Kidney (tissue), 13 donors: ENCODE measurements at regions not wholly inside any gene's neighbourhood (a gene's known extent, or its start where the extent isn't known, plus 50 kb on each side); places are given as distances from the start of the nearest gene placed in this dataset.

ENCODE experiments used
- DNase-seq, 5 donors: peaks; one replicate each; pipeline ENCODE4 v3.0.0-alpha.2; 2013 to 2020
- FAIRE-seq: peaks from 2 replicates; lab custom pipeline; 2012; peaks lifted over from hg19 to GRCh38; lab: Jason Lieb, UNC
- H3K27ac ChIP-seq, 2 donors: one replicate each; pipeline ENCODE4 v1.7.0; 2013; ENCODE audit warnings: low read depth in 2 of 2, low read length in 2 of 2, inconsistent platforms in 1 of 2
- H3K27me3 ChIP-seq: one replicate; pipeline ENCODE4 v1.7.1; 2013; ENCODE audit warnings: low read length, inconsistent platforms; ENCODE audit not compliant: control insufficient read depth, insufficient read depth
- H3K36me3 ChIP-seq, 3 donors: one replicate each; pipeline versions ENCODE4 v1.7.0 to v1.7.1; 2013; ENCODE audit warnings: low read length in 3 of 3, control low read depth in 1 of 3, inconsistent platforms in 1 of 3; ENCODE audit not compliant: insufficient read depth in 3 of 3, control insufficient read depth in 2 of 3
- H3K4me1 ChIP-seq, 3 donors: one replicate each; pipeline versions ENCODE4 v1.7.0 to v1.7.1; 2013; ENCODE audit warnings: low read length in 3 of 3, inconsistent platforms in 1 of 3, low read depth in 1 of 3; ENCODE audit not compliant: control insufficient read depth in 2 of 3, insufficient read depth in 2 of 3
- H3K4me3 ChIP-seq, 3 donors: one replicate each; pipeline versions ENCODE4 v1.7.0 to v1.8.1; 2013; ENCODE audit warnings: low read length in 3 of 3, control low read depth in 1 of 3, inconsistent platforms in 1 of 3
- H3K9ac ChIP-seq, 3 donors: one replicate each; pipeline versions ENCODE4 v1.7.0 to v1.7.1; 2013; ENCODE audit warnings: low read length in 3 of 3, control low read depth in 1 of 3, inconsistent platforms in 1 of 3
- H3K9me3 ChIP-seq, 3 donors: one replicate each; pipeline versions ENCODE4 v1.7.0 to v1.7.1; 2013; ENCODE audit warnings: low read length in 3 of 3, control low read depth in 1 of 3, inconsistent platforms in 1 of 3; ENCODE audit not compliant: control insufficient read depth in 2 of 3, insufficient read depth in 1 of 3
- intact Hi-C: fragments of 100-400 bp; cut with DNase I; formaldehyde crosslinking; loops from one replicate; pipeline ENCODE4 v1.11.1; 2022
- TF ChIP-seq, protein P1 (sequence below): IDR thresholded peaks from 3 replicates; pipeline ENCODE4 v1.5.1; 2012; ENCODE audit warnings: mild to moderate bottlenecking, moderate library complexity, borderline replicate concordance; ENCODE audit not compliant: insufficient read depth; ENCODE audit errors: extremely low read depth
- donor health status: control.
- donor health status: control.
- donor health status: control.
- donor health status: control.
- donor health status: control.
- donor health status: DM: yes; HTN: yes; CAD: no.
- donor health status: Normal renal cell carcinoma (clear cell type).

DNA sequence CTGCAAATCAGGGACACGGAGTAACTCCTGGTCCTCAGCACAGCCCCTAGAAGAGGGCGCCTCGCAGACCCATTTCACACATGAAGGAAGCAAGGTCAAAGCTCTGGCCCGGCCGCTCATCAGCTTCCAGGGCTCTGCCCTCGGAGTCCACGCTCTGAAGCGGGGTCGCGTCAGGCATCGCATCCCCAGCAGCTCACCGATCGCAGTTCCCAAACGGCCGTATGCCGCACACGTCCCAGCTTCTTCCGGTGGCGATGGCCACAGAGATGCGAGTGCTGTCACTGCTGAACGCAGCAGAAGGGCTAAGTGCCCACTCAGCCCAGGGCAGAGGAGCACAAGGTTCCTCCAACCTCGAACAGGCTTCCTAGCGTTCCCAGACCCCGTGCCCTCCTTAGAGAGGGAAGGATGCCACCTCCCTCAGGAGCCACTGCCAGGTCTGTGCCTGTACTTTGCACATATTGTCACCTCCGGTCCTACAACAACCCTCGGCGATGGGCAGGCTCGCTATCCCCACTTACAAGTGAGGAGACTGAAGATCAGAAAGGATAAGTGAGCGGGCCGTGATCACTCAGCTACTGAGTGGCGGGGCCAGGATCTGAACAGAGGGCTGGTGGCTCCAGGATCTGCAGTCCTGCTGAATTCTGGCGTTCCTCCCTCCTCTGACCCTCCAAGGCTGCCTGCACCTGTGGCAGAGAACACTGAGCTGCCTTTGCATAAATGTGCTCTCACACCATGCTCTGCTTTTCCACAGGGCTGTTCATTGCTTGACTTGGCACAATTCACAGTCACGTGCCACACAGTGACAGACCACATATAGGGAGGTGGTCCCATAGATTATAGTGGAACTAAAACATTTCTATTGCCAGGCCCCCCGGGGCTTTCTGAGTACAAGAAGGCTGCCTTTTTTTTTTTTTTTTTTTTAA, 71.4 kb downstream of the COPS8 start:
- no peak overlapping the region for H3K9ac ChIP-seq
- H3K36me3 ChIP-seq: no peaks in the 10 kb centered on the region
- FAIRE-seq: no peak
- no peaks in the 10 kb centered on the region for H3K9me3 ChIP-seq
- H3K4me1 ChIP-seq: no peaks in the 10 kb centered on the region
- intact Hi-C loops: no loop called here
- no peak overlapping the region for H3K4me3 ChIP-seq
- H3K27me3 ChIP-seq: no peaks in the 10 kb centered on the region
- DNase-seq: no peak
- H3K27ac ChIP-seq: no peak overlapping the region
- TF ChIP-seq, protein P1, sequence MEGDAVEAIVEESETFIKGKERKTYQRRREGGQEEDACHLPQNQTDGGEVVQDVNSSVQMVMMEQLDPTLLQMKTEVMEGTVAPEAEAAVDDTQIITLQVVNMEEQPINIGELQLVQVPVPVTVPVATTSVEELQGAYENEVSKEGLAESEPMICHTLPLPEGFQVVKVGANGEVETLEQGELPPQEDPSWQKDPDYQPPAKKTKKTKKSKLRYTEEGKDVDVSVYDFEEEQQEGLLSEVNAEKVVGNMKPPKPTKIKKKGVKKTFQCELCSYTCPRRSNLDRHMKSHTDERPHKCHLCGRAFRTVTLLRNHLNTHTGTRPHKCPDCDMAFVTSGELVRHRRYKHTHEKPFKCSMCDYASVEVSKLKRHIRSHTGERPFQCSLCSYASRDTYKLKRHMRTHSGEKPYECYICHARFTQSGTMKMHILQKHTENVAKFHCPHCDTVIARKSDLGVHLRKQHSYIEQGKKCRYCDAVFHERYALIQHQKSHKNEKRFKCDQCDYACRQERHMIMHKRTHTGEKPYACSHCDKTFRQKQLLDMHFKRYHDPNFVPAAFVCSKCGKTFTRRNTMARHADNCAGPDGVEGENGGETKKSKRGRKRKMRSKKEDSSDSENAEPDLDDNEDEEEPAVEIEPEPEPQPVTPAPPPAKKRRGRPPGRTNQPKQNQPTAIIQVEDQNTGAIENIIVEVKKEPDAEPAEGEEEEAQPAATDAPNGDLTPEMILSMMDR: no peak

DNA sequence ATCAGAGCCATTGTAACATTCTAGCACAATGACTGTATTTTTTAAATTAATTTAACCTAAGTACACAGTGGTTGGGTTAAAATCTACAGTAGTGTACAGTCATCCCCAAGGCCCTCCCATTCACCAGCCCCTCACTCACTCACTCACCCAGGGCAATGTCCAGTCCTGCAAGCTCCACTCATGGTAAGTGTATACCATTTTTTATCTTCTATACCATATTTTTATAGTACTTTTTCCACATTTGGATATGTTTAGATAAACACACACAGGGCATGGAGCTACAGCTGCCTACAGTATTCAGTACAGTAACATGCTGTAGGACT, 72.1 kb downstream of the COPS8 start:
- Histone ChIP-seq H3K27me3 (no peaks in the 10 kb centered on the region), H3K36me3 (no peaks in the 10 kb centered on the region), H3K27ac (no peak overlapping the region), H3K9ac (no peak overlapping the region), H3K4me3 (no peak overlapping the region), H3K4me1 (no peaks in the 10 kb centered on the region), H3K9me3 (no peaks in the 10 kb centered on the region)
- intact Hi-C loops: no loop called here
- FAIRE-seq (no peak), DNase-seq (no peak)
- TF ChIP-seq, protein P1: no peak

DNA sequence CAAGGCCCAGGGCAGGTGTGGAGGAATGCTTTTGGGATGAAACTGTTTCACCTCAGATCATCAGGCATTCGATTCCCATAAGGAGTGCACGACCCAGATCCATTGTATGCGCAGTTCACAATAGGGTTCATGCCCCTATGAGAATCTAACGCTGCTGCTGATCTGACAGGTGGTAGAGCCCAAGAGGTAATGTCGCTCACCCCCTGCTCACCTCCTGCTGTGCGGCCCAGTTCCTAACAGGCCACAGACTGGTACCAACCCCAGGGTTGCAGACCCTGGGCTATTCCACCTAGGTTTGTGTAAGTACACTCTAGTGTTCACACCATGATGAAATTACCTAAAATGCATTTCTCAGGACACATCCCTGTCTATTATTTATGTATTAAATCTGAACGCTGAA, 72.5 kb downstream of the COPS8 start:
- intact Hi-C loops: no loop called here

More for the DNA sequence above, 72.5 kb downstream of the COPS8 start:
- TF ChIP-seq, protein P1: no peak
- Histone ChIP-seq H3K4me3 (no peak overlapping the region), H3K9ac (no peak overlapping the region), H3K36me3 (no peaks in the 10 kb centered on the region), H3K9me3 (no peaks in the 10 kb centered on the region), H3K27ac (no peak overlapping the region), H3K4me1 (no peaks in the 10 kb centered on the region), H3K27me3 (no peaks in the 10 kb centered on the region)
- FAIRE-seq (no peak), DNase-seq (no peak)
